Caco-2 (cell line): ENCODE measurements at regions not wholly inside any gene's neighbourhood (a gene's known extent, or its start where the extent isn't known, plus 50 kb on each side); places are given as distances from the start of the nearest gene placed in this dataset.

Source experiments
- BruUV-seq: library from RNA; stranded (reverse); fragments of 400-500 nt; replicated peaks from 2 replicates; lab custom pipeline; 2021; lab: Mats Ljungman, UMichigan
- CTCF ChIA-PET: fragments of 300-600 bp; sonication (Branson Sonifier 250); formaldehyde crosslinking; loops from one replicate; lab custom pipeline; 2022; ENCODE audit warnings: antibody characterized with exemption; lab: Charles Lee
- POLR2A ChIA-PET: fragments of 300-600 bp; sonication (Branson Sonifier 250); formaldehyde crosslinking; loops from one replicate; lab custom pipeline; 2022; ENCODE audit warnings: antibody characterized with exemption; lab: Charles Lee
- DNase-seq, 2 experiments: peaks; one replicate each; pipeline versions ENCODE4 v3.0.0 to v3.0.0-alpha.2; 2020 to 2022
- H3K27me3 ChIP-seq: replicated peaks from 2 replicates; pipeline ENCODE4 v1.6.0; 2011; ENCODE audit warnings: low read length; ENCODE audit not compliant: control insufficient read depth, insufficient read depth
- H3K36me3 ChIP-seq: 2 replicates; pipeline ENCODE4 v1.5.1; 2011; ENCODE audit warnings: low read length; ENCODE audit not compliant: control insufficient read depth, insufficient read depth
- H3K4me1 ChIP-seq: fragments of 250-450 bp; sonication (Bioruptor Pico); 2 replicates; pipeline ENCODE4 v1.5.1; 2020; ENCODE audit warnings: mild to moderate bottlenecking
- H3K4me3 ChIP-seq: 2 replicates; pipeline ENCODE4 v1.5.1; 2011; ENCODE audit warnings: low read depth, mild to moderate bottlenecking, control low read depth, low read length
- H3K9me3 ChIP-seq: fragments of 250-450 bp; sonication (Bioruptor Pico); 2 replicates; pipeline ENCODE4 v1.5.1; 2020; ENCODE audit warnings: mild to moderate bottlenecking, moderate library complexity
- H3K27ac Mint-ChIP-seq: one replicate; pipeline ENCODE4 v1.8.0; 2022; ENCODE audit warnings: mixed read lengths; ENCODE audit not compliant: unreplicated experiment
- H3K27me3 Mint-ChIP-seq: one replicate; pipeline ENCODE4 v1.8.0; 2022; ENCODE audit warnings: mixed read lengths; ENCODE audit not compliant: insufficient read depth, unreplicated experiment
- H3K36me3 Mint-ChIP-seq: one replicate; pipeline ENCODE4 v1.8.0; 2022; ENCODE audit warnings: mild to moderate bottlenecking, mixed read lengths; ENCODE audit not compliant: insufficient read depth, unreplicated experiment
- H3K4me1 Mint-ChIP-seq: one replicate; pipeline ENCODE4 v1.8.0; 2022; ENCODE audit warnings: low read depth, mixed read lengths; ENCODE audit not compliant: unreplicated experiment
- H3K4me3 Mint-ChIP-seq: one replicate; pipeline ENCODE4 v1.8.0; 2022; ENCODE audit warnings: mild to moderate bottlenecking, moderate library complexity, mixed read lengths; ENCODE audit not compliant: unreplicated experiment
- H3K9me3 Mint-ChIP-seq: one replicate; pipeline ENCODE4 v1.8.0; 2022; ENCODE audit warnings: mixed read lengths; ENCODE audit not compliant: unreplicated experiment
- intact Hi-C: fragments of 100-400 bp; cut with micrococcal nuclease; formaldehyde crosslinking; loops from one replicate; pipeline ENCODE4 v1.10.0; 2022; ENCODE audit not compliant: unreplicated experiment
- TF ChIP-seq, protein P1 (sequence below), 2 experiments: fragments of 200-600 bp in 1 of 2; IDR thresholded peaks; 1 replicate in 1 of 2; 2 replicates in 1 of 2; pipeline versions ENCODE4 v1.5.1 to v1.8.0; 2011 to 2022; ENCODE audit warnings: antibody characterized with exemption in 1 of 2, control low read depth in 1 of 2, inconsistent platforms in 1 of 2, low read depth in 1 of 2, low read length in 1 of 2, mild to moderate bottlenecking in 1 of 2, moderate library complexity in 1 of 2; ENCODE audit not compliant: insufficient read depth in 1 of 2, severe bottlenecking in 1 of 2, unreplicated experiment in 1 of 2

DNA sequence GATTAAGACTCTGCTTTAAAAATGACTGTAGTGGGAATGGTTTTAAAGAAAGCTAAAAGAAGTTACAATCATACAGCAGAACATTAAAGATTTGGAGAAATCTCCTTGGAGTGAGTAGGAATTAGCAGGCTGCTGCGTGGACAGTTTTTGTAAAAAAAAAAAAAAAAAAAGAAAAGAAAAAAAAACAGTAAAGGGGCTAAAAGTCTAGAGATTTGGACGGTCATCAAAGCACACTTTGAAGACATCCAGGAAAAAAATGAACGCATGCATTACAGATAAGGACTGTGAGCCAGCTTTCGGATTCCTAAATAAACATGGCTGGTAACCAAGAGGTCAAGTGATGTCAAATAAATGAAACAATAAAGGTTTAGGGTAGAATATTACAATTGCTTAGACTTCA, 1700.6 kb downstream of the PCDH9 start:
- no peaks in the 10 kb centered on the region for H3K36me3 Mint-ChIP-seq
- no TSS peak for BruUV-seq
- intact Hi-C loops: loop anchor here (10.0 kb wide), 1 partner anchor 1055 kb away; no protein-coding TSS in a partner anchor
- CTCF ChIA-PET: interaction anchor here (0.7 kb wide), 2 partner anchors 113 to 297 kb away, joined by 4 to 7 read pairs; no protein-coding TSS in a partner anchor
- no peaks in the 10 kb centered on the region; the same call in 1 of the 2 replicates for H3K27me3 ChIP-seq
- no peak for DNase-seq
- TF ChIP-seq, protein P1, sequence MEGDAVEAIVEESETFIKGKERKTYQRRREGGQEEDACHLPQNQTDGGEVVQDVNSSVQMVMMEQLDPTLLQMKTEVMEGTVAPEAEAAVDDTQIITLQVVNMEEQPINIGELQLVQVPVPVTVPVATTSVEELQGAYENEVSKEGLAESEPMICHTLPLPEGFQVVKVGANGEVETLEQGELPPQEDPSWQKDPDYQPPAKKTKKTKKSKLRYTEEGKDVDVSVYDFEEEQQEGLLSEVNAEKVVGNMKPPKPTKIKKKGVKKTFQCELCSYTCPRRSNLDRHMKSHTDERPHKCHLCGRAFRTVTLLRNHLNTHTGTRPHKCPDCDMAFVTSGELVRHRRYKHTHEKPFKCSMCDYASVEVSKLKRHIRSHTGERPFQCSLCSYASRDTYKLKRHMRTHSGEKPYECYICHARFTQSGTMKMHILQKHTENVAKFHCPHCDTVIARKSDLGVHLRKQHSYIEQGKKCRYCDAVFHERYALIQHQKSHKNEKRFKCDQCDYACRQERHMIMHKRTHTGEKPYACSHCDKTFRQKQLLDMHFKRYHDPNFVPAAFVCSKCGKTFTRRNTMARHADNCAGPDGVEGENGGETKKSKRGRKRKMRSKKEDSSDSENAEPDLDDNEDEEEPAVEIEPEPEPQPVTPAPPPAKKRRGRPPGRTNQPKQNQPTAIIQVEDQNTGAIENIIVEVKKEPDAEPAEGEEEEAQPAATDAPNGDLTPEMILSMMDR (IDR thresholded peaks at IDR 0.05; ENCODE audit: insufficient read depth in 1 of 2, low read depth in 1 of 2, low read length in 1 of 2, severe bottlenecking in 1 of 2, unreplicated experiment in 1 of 2): no peak
- peaks cover 7% of the 10 kb centered on the region for H3K4me1 Mint-ChIP-seq
- no peaks in the 10 kb centered on the region for H3K36me3 ChIP-seq
- peaks cover 12% of the 10 kb centered on the region for H3K4me1 ChIP-seq
- H3K9me3 Mint-ChIP-seq: no peaks in the 10 kb centered on the region
- H3K4me3 Mint-ChIP-seq: no peak overlapping the region
- POLR2A ChIA-PET: no interaction called here
- H3K27me3 Mint-ChIP-seq: no peaks in the 10 kb centered on the region
- H3K27ac Mint-ChIP-seq: no peak overlapping the region
- peaks cover 3% of the 10 kb centered on the region; the same call in 1 of the 2 replicates for H3K9me3 ChIP-seq
- no peak overlapping the region for H3K4me3 ChIP-seq

DNA sequence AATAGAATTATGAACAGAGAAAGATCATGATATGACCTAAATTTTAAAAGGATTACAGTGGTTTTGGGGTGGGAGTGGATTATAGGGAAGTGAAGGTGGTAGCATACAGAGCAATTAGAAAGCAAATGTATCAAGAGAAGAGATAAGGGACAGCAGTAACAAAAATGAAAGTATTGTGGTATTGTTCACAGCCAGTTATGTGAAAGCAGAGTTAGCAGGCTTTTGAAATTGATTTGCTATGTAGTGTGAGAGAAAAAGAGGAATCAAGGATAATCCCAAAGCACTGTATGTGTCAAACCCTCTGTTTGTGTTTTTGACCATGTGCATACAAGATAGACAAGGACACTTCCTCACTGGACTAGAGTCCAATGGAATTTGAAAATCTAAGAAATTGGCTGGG, 1721.4 kb downstream of the PCDH9 start:
- no peak overlapping the region for H3K4me3 Mint-ChIP-seq
- no TSS peak for BruUV-seq
- H3K36me3 Mint-ChIP-seq: no peaks in the 10 kb centered on the region
- no peak overlapping the region for H3K27ac Mint-ChIP-seq
- no peak for DNase-seq
- H3K4me1 ChIP-seq: no peaks in the 10 kb centered on the region
- TF ChIP-seq, protein P1 (IDR thresholded peaks at IDR 0.05; ENCODE audit: insufficient read depth in 1 of 2, low read depth in 1 of 2, low read length in 1 of 2, severe bottlenecking in 1 of 2, unreplicated experiment in 1 of 2): no peak
- H3K9me3 ChIP-seq: no peaks in the 10 kb centered on the region
- ChIA-PET POLR2A (no interaction called here), CTCF (no interaction called here)
- no peaks in the 10 kb centered on the region for H3K9me3 Mint-ChIP-seq
- H3K27me3 ChIP-seq: no peaks in the 10 kb centered on the region
- peaks cover 7% of the 10 kb centered on the region for H3K4me1 Mint-ChIP-seq
- intact Hi-C loops: no loop called here
- no peak overlapping the region for H3K4me3 ChIP-seq
- no peaks in the 10 kb centered on the region for H3K36me3 ChIP-seq
- H3K27me3 Mint-ChIP-seq: no peaks in the 10 kb centered on the region

DNA sequence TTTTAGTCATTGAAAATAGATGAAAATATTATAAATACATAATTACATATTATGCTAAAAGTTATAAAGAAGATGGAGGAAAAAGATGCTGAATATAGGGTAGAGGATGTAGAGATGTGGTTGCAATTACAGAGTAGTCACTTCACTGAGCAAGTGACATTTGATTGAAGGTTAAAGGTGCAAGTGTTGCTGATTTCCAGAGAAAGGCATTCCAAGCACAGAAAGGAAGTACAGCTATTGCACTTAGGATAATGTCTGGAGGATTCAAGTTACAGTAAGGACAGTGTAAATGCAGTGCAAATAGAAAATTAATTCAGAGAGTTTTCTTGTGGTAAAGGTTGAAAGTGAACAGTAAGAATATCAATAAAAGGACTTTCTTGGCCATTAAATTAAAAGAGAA, 1721.8 kb downstream of the PCDH9 start:
- intact Hi-C loops: no loop called here
- no peaks in the 10 kb centered on the region for H3K36me3 Mint-ChIP-seq

More for the DNA sequence above, 1721.8 kb downstream of the PCDH9 start:
- Histone ChIP-seq H3K36me3 (no peaks in the 10 kb centered on the region), H3K9me3 (no peaks in the 10 kb centered on the region), H3K4me3 (no peak overlapping the region), H3K27me3 (no peaks in the 10 kb centered on the region), H3K4me1 (no peaks in the 10 kb centered on the region)
- TF ChIP-seq, protein P1 (IDR thresholded peaks at IDR 0.05; ENCODE audit: insufficient read depth in 1 of 2, low read depth in 1 of 2, low read length in 1 of 2, severe bottlenecking in 1 of 2, unreplicated experiment in 1 of 2): no peak
- H3K27ac Mint-ChIP-seq: no peak overlapping the region
- H3K4me1 Mint-ChIP-seq: peaks cover 7% of the 10 kb centered on the region
- no peaks in the 10 kb centered on the region for H3K27me3 Mint-ChIP-seq
- no peak overlapping the region for H3K4me3 Mint-ChIP-seq
- no TSS peak for BruUV-seq
- DNase-seq: no peak
- ChIA-PET CTCF (no interaction called here), POLR2A (no interaction called here)
- no peaks in the 10 kb centered on the region for H3K9me3 Mint-ChIP-seq
